HEK293 (cell line): ENCODE measurements at regions not wholly inside any gene's neighbourhood (a gene's known extent, or its start where the extent isn't known, plus 50 kb on each side); places are given as distances from the start of the nearest gene placed in this dataset.

Experiments
- CTCF ChIA-PET: fragments of 350-600 bp; formaldehyde crosslinking; extraction: SDS; loops from one replicate; lab custom pipeline; 2021; ENCODE audit warnings: antibody characterized with exemption; lab: Yijun Ruan, JAX
- POLR2A ChIA-PET: fragments of 300-600 bp; formaldehyde crosslinking; extraction: SDS; loops from one replicate; lab custom pipeline; 2020; ENCODE audit warnings: antibody characterized with exemption, inconsistent platforms; lab: Yijun Ruan, JAX
- H3K27ac ChIP-seq: fragments of 200-500 bp; sonication (Bioruptor generic); 2 replicates; pipeline ENCODE4 v1.5.1; 2014; ENCODE audit warnings: low read depth, low read length, control low read depth, inconsistent platforms; ENCODE audit errors: extremely low read depth
- H3K36me3 ChIP-seq, 2 experiments: fragments of 200-500 bp in 1 of 2; sonication (Bioruptor generic) in 1 of 2; 1 replicate in 1 of 2; 2 replicates in 1 of 2; pipeline ENCODE4 v1.5.1; 2014 to 2017; ENCODE audit warnings: inconsistent platforms in 2 of 2, low read length in 2 of 2; ENCODE audit not compliant: control insufficient read depth in 2 of 2, insufficient read depth in 1 of 2
- H3K4me1 ChIP-seq: fragments of 200-500 bp; sonication (Bioruptor generic); 2 replicates; pipeline ENCODE4 v1.5.1; 2014; ENCODE audit warnings: mild to moderate bottlenecking, low read length, inconsistent platforms; ENCODE audit not compliant: control insufficient read depth, insufficient read depth
- H3K4me3 ChIP-seq: 2 replicates; pipeline ENCODE4 v1.5.1; 2011; ENCODE audit warnings: low read depth, mild to moderate bottlenecking, control low read depth, low read length, moderate library complexity
- H3K9me3 ChIP-seq: fragments of 200-500 bp; sonication (Bioruptor generic); 2 replicates; pipeline ENCODE4 v1.5.1; 2014; ENCODE audit warnings: low read depth, low read length, inconsistent platforms; ENCODE audit not compliant: control insufficient read depth, insufficient read depth
- ATF2 ChIP-seq: fragments of 450-650 bp; formaldehyde crosslinking; IDR thresholded peaks from 2 replicates; pipeline ENCODE4 v1.5.1; 2016; ENCODE audit warnings: missing biosample characterization, missing genetic modification characterization, low read depth
- ELK4 ChIP-seq: IDR thresholded peaks from 2 replicates; pipeline ENCODE4 v1.6.1; 2011; ENCODE audit warnings: mild to moderate bottlenecking, low read depth, low read length, borderline replicate concordance
- PRDM2 ChIP-seq: fragments of 450-650 bp; formaldehyde crosslinking; IDR thresholded peaks from 2 replicates; pipeline ENCODE4 v1.5.1; 2016; ENCODE audit warnings: missing biosample characterization, missing genetic modification characterization, borderline replicate concordance
- SP2 ChIP-seq: fragments of 450-650 bp; formaldehyde crosslinking; IDR thresholded peaks from 2 replicates; pipeline ENCODE4 v1.5.1; 2016; ENCODE audit warnings: missing biosample characterization, missing genetic modification characterization
- ZBTB11 ChIP-seq: fragments of 450-650 bp; formaldehyde crosslinking; conservative IDR thresholded peaks from 2 replicates; pipeline ENCODE4 v1.5.1; 2016; ENCODE audit warnings: low read depth, missing biosample characterization, missing genetic modification characterization
- ZBTB26 ChIP-seq: fragments of 450-650 bp; formaldehyde crosslinking; optimal IDR thresholded peaks from 2 replicates; pipeline ENCODE3; 2016; ENCODE audit warnings: missing biosample characterization, mild to moderate bottlenecking, missing genetic modification characterization
- ZBTB49 ChIP-seq: fragments of 450-650 bp; formaldehyde crosslinking; IDR thresholded peaks from 2 replicates; pipeline ENCODE4 v1.5.1; 2016; ENCODE audit warnings: missing biosample characterization, missing genetic modification characterization, low read depth
- ZFHX2 ChIP-seq: fragments of 450-650 bp; formaldehyde crosslinking; conservative IDR thresholded peaks from 2 replicates; pipeline ENCODE4 v1.5.1; 2016; ENCODE audit warnings: missing biosample characterization, missing genetic modification characterization
- ZNF155 ChIP-seq: fragments of 450-650 bp; formaldehyde crosslinking; IDR thresholded peaks from 2 replicates; pipeline ENCODE4 v1.5.1; 2016; ENCODE audit warnings: missing biosample characterization, missing genetic modification characterization
- ZNF214 ChIP-seq: fragments of 450-650 bp; formaldehyde crosslinking; IDR thresholded peaks from 2 replicates; pipeline ENCODE4 v1.5.1; 2017; ENCODE audit warnings: missing biosample characterization, mild to moderate bottlenecking, missing genetic modification characterization, borderline replicate concordance
- ZNF239 ChIP-seq: fragments of 450-650 bp; formaldehyde crosslinking; IDR thresholded peaks from 2 replicates; pipeline ENCODE4 v1.5.1; 2016; ENCODE audit warnings: missing biosample characterization, missing genetic modification characterization
- ZNF488 ChIP-seq: fragments of 450-650 bp; formaldehyde crosslinking; IDR thresholded peaks from 2 replicates; pipeline ENCODE4 v1.5.1; 2016; ENCODE audit warnings: missing biosample characterization, missing genetic modification characterization
- ZNF623 ChIP-seq: fragments of 450-650 bp; formaldehyde crosslinking; IDR thresholded peaks from 2 replicates; pipeline ENCODE4 v1.5.1; 2016; ENCODE audit warnings: missing biosample characterization, missing genetic modification characterization
- ZNF626 ChIP-seq: fragments of 450-650 bp; sonication (Bioruptor Pico); formaldehyde crosslinking; IDR thresholded peaks from 2 replicates; pipeline ENCODE4 v1.5.1; 2018; ENCODE audit warnings: missing biosample characterization, missing genetic modification characterization, inconsistent platforms
- ZNF660 ChIP-seq: fragments of 450-650 bp; IDR thresholded peaks from 2 replicates; pipeline ENCODE4 v1.5.1; 2018; ENCODE audit warnings: missing biosample characterization, mild to moderate bottlenecking, missing genetic modification characterization
- ZNF747 ChIP-seq: fragments of 450-650 bp; formaldehyde crosslinking; IDR thresholded peaks from 2 replicates; pipeline ENCODE4 v1.5.1; 2016; ENCODE audit warnings: missing biosample characterization, missing genetic modification characterization
- ZNF785 ChIP-seq: fragments of 450-650 bp; formaldehyde crosslinking; IDR thresholded peaks from 2 replicates; pipeline ENCODE4 v1.5.1; 2016; ENCODE audit warnings: missing biosample characterization, missing genetic modification characterization

GRCh38 chr16:61128545-61129323, 907.5 kb downstream of the CDH8 start:
- Histone ChIP-seq H3K4me3 (no peak overlapping the region), H3K36me3 (no peaks in the 10 kb centered on the region), H3K9me3 (no peaks in the 10 kb centered on the region), H3K27ac (no peak overlapping the region), H3K4me1 (no peaks in the 10 kb centered on the region)
- ChIA-PET POLR2A (no interaction called here), CTCF (no interaction called here)
- TF ChIP-seq ZFHX2 (no peak), ZNF214 (tag by site-specific recombination) (no peak), ZNF239 (tag by site-specific recombination) (no peak), ZBTB49 (no peak), ZNF785 (tag by site-specific recombination) (no peak)

- no peaks in the 10 kb centered on the region for H3K4me1 ChIP-seq
- CTCF ChIA-PET, result no interaction called here
- H3K4me3 ChIP-seq, result no peak overlapping the region
- H3K27ac ChIP-seq, result no peak overlapping the region
- H3K9me3 ChIP-seq, result no peaks in the 10 kb centered on the region
- POLR2A ChIA-PET, result no interaction called here
- H3K36me3 ChIP-seq, result no peaks in the 10 kb centered on the region
- TF ChIP-seq ZNF155 (tag by site-specific recombination), result no peak
- TF ChIP-seq ZNF488 (tag by site-specific recombination), result no peak
- no peak for TF ChIP-seq ZBTB26 (tag by site-specific recombination)
- TF ChIP-seq ZBTB11 (tag by site-specific recombination), result no peak
- TF ChIP-seq ZNF660 (tag by site-specific recombination), result no peak
- TF ChIP-seq PRDM2 (tag by site-specific recombination), result no peak
- TF ChIP-seq ZNF623 (tag by site-specific recombination), result no peak
- TF ChIP-seq ZNF626 (tag by site-specific recombination), result no peak
- TF ChIP-seq ZNF747 (tag by site-specific recombination), result no peak
- no peak for TF ChIP-seq ATF2 (tag by site-specific recombination)
- TF ChIP-seq ELK4, result no peak
- TF ChIP-seq SP2 (tag by site-specific recombination), result no peak
Measured at GRCh38 chr16:61105544-61105943, 930.7 kb downstream of the CDH8 start.
